HG02885 (cell line): ENCODE measurements at regions not wholly inside any gene's neighbourhood (a gene's known extent, or its start where the extent isn't known, plus 50 kb on each side); places are given as distances from the start of the nearest gene placed in this dataset.

Experiments used
- ATAC-seq: cut with Tn5 transposase; IDR thresholded peaks from one replicate; pipeline ENCODE4 v1.9.1; 2021; ENCODE audit warnings: mild to moderate bottlenecking; ENCODE audit not compliant: unreplicated experiment, poor library complexity

DNA sequence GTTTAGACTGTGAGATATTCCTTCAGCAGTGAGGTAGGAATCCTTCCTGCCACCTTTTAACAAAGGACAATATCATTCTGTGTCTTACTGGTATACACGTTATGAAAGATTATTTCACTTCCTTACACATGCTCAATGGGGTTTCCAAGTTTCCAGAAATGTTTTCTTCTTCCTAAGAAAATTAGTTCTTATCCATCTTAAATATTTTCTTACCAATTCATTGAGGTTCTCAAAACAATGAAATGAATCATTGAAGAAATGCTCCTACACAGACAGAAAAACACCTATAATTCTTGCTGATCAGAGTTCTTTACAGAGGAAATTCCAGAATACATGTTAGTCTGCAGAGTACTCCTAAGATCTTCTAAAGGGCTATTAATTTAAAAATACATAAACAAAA is 51.4 kb upstream of the SEC61G start:
- no peak for ATAC-seq

DNA sequence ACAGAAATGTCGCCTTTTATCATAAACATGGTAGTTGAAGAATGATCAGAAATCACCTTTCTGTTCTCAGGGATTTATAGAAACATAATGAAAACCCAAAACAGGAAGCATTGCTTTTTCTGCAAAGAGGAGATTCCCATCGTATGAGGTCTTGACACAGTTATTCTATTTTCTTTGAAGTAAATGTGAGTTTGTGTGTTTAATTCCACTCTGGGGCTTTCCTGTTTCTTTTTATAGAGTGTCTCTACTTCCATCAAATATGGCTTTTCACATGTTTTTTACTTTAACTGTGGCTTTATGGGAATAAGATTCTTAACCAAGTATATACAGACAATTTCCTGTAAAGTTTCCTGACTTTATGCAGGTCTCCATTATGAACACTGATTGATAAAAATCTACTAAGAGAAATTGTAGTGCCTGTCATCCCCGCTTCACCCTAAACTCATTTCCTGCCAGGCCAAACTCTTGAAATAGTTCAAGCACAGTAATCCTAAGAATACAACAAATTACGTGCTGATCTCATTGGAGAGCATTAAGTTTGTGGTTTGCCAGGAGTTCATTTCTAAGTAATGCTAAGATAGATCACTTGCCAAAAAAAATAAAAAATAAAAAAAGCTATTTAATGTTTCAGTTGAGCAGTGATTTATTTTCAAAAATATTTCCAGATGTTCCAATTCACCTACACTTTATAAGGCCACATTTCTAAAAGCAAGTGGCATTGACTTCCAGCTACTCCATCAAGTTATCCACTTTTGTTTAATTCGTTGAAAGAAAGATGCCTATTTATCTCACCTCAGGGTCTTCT is 52.2 kb upstream of the SEC61G start:
- no peak for ATAC-seq

DNA sequence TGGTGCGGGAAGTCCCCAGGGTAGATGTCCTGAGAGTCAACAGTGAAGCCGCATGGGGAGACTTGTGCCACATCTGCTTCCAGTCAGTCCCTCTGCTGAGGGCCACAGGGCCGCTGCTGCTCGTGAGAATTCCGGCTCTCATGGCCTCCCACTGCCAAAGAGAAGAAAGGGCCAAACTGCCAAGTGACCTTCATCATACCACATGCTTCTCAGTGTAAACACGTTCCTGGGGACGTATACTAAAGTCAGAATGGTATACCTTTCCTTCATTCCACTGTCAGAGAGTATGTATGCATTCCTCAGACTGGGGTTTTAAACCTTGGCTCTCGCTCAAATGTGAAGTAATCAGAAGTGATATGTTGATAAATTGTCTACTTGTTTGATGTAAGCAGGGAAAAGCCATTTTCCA is 52.8 kb upstream of the SEC61G start:
- ATAC-seq, result no peak

DNA sequence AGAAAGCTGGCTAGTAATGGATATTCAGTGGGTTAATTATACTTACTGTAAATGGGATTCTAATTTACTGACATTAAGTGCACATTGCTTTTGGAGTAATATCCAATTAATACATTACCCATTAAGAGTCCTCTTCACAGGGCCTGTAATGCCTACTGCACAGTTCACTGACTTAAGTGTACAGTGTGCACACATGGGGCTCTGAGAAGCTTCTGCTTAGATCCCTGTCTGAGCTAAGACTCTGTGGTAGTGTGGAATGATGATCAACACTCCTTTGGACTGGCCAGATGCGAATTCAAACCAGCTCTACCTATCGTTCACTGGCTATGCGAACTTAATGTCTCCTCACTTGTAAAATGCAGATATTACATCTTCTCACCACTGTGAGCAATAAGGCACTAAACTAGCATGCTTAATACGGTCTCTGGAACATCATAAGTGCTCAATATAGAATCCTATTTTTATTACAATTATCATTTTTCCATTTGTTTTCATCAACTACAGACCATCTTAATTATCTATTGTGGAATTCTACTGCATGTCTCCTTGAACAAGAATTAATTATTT is 53.8 kb upstream of the SEC61G start:
- no peak for ATAC-seq

DNA sequence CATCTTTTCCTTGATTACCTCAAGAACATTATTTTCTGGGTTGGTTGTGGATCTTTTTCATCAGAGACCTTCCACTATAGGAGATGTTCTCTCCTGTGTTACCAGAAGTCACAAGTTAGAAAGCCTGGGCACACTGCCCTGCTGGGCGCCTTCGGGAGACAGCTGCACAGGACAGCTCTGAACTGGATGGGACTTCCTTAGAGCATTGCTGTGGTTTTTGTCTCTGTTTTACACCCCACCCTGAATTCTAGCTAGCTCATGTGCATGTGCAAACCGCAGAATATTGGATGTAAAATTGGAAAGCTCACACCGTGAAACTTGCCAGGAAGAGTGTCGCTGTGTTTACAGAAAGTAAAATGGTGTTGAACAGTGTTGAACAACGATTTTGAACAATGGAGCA is 54.4 kb upstream of the SEC61G start:
- no peak for ATAC-seq

DNA sequence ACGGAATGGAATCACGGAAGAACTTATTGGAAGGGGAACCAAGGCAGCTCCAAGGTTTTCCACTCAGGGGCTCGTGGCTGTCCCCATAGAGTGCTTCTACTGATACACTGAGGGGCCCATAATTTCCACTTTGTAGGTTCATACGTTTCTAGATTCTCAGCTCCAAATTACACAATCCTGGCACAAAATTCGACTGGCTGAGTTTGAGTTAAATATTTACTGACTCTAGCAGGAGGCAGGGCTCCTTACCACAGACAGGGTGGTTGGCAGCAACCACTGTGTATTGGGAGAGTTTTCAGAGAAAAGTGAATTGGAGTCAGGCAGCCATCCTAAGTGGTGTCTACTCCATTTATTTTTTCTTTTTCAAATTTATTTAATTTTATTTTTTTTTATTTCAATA is 55.4 kb upstream of the SEC61G start:
- no peak for ATAC-seq

DNA sequence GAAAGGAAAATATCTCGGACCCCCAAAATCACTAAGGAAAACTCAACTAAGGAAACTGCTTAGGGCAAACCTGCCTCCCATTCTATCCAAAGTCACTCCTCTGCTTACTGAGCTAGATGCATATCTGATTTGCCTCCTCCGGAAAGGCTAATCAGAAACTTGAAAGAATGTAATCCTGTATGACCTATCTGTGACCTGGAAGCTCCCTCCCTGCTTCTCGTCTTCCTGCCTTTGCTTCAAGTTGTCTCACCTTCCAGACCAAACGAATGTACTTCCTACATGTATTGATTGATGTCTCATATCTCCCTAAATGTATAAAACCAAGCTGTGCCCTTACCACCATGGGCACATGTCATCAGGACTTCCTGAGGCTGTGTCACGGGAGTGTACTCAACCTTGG is 58.1 kb upstream of the SEC61G start:
- ATAC-seq, result no peak

DNA sequence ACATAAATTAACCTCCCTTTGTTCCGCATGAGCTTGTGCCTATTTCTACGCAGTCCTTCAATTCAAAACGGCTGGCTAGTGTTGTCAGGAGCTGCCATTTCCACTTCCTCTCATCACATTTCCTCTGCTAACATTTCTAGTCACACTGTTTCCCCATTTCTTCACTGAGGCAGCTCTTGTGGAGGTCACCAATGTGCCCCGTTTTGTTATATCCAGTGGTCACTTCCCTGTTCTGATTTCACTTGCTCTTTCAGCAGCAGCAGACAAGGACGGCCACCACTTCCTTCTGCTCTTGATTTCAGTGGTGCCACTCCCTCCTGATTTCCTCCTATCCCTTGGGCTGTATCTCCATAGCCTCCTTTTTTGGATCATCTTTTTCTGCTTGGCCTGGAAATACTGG is 64.8 kb upstream of the SEC61G start:
- no peak for ATAC-seq

DNA sequence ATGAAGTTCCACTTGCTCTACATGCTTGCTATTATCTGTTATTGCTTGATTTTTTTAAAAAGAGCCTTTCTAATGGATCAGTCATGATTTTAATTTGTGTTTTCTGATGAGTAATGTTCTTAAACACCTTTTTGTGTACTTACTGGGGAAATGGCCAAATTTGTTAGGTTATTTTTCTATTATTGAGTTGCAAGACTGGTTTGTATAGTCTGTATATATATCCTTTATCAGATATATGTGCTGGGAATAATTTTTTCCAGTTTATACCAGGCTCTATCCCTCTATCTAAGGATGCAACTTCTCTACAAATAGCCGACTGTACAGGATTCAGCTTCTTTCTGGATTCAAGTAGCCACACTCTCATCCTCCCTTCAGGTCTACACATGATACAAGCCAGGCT is 65.6 kb upstream of the SEC61G start:
- ATAC-seq, result no peak

DNA sequence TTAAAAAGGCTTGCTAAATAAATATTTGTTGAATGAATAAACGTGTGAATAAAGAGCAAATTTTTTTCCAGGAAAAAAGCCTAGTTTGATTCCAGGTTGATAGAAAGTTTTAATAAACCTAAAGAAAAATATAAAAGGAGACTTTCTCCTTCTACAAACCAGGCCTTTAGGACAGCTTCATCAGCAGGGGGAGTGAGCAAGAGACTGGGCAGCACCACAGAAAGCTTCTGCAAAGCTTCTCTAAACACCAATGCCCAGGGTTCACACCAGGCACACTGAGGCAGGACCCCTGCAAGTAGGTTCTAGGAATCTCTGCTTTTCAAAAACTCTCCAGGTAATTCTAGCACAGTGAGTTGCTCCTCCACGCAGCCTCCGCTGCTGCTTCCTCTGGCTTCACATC is 66.4 kb upstream of the SEC61G start:
- no peak for ATAC-seq

DNA sequence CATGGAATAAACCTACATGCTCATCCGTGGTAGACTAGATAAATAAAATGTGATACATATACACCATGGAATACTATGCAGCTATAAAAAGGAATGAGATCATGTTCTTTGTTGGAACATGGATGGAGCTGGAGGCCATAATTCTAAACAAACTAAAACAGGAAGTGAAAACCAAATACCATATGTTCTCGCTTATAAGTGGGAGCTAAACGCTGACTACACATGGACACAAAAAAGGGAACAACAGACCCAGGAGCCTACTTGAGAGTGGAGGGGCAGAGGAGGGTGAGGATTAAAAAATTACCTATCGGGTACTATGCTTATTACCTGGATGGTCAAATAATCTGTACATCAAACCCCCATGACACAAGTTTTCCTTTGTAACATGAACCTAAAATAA is 68.7 kb upstream of the SEC61G start:
- ATAC-seq, result no peak

DNA sequence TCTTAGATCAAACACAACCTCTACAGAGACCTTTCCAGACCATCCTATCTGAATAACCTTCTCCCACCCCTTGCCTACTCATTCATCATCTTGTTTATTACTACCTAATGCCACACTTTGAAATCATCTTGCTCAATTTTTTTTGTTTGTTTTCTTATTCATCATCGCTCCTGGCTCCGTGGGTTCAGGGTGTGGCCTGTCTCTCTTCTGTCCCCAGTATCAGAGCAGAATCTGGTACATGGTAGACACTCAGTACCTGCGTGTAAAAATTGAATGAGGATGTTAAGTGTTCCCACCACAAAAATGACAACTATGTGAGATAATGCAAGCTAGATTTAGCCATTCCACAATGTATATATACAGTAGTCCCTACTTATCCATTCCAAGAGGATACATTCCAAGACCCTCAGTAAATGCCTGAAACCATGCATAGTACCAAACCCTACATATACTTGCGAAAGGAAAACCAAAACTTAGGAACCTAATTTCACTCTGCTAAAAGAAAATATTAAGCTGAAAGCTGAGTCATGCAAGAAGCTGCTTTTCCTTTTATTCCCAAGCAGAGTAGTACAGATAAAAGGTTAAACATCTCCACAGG is 72.1 kb upstream of the SEC61G start:
- ATAC-seq, result no peak

DNA sequence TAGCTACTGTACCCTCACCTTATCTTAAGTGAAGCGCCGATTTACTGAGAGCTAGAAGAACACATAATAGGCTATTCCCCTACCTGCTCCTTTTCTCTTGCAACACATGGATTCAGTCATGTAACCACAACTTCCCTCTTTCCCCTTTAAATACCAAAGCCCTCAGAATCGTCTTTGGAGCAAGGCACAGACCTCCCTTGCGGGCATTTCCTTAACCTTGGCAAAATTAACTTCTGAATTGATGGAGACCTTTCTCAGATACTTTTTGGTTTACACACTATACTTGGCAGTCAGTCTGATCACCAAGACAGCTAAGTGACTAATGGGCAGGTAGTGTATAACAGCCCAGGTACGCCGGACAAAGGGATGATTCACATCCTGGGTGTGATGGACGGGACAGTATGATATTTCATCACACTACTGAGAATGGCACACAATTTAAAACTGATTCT is 72.7 kb upstream of the SEC61G start:
- ATAC-seq, result no peak

DNA sequence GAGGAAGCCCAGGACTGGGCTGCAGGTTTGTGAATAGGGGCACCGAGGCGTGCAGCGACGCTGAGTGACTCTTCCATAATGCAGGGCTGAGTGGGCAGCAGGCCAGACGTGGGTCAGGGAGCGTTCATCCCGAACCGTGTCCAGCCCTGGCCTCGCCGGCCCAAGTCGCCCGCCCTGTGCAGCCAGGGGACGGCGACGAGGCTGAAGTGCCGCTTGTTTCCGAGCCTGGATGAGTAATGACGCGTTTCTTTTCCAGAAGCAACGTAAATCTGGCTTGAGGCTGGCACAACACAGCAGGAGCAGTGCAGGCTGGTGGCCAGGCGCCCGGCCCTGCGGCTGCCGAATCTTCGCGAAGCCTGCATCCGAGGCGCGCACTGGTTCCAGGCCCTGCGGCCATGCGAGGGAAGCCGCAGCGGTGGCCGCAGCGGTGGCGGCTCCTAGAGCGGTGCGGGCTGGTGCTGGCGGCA is 74.0 kb upstream of the SEC61G start:
- no peak for ATAC-seq

DNA sequence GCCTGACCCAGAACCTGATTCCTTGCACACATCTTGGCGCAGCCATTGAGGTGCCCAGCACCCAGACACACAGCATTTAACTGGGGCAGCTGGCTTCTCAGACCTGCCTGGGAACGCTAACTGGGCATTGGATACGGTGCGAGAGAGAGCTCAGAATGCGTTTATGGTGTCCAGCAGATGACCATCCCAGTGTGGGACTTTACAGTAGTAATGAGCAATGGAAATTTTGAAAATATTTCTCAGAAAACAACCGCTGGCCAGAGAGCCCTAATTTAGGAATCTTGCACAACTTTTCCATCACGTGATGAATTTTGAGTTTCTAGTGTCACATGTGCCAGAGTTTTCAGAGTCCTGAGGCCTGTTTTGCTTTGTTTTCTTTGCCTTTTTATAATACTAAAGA is 78.2 kb upstream of the SEC61G start:
- no peak for ATAC-seq

DNA sequence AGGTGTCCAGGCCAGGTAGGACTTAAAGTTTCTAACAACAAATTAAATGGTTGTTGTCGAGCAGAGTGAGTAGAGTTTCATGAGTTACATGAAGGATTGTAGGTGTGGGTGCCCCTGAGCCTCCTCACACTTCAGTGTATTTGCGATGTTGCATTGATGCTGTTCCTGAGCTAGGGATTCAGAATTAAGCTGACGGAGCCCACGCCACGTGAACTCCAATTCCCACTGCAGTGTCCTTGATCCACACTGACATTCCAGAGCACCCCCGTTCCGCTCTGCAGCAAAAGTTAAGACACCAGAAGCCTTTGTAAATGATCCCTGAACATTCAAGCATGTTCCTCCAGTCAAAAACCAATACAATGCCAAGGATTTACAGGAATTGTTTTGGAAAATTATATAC is 78.8 kb upstream of the SEC61G start:
- no peak for ATAC-seq

DNA sequence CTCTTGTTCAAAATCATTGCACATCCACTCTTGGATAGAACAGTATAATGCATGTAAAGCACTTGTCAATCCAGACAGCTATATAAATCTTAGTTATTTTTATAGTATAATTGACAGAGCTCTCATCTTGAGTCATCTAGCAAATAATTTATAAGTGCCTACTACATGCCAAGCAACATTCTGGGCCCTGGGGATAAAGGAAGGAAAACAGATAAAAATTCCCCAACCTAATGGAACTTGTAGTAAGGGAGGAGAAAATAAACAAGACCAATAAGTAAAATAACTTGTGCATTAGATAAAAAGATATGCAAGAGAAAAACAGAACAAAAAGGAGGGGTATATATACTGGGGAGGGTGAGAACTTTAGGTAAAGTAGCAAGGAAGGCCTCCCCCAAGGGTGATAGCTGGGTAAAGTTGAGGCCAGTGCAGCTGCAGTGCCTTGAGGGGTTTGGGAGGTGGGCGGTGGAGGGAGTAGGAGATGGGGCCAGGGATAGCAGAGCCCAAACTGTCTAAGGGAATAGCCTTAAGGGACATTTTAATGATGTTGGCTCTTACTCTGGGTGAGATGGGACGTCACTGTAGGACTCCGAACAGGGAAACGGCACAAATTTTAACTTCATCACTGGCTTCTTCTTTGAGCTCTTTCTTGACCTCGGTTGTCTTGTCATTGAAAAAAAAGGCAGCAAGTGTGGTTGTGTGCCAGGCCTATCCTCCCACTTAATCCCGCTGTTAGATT is 79.3 kb upstream of the SEC61G start:
- no peak for ATAC-seq

DNA sequence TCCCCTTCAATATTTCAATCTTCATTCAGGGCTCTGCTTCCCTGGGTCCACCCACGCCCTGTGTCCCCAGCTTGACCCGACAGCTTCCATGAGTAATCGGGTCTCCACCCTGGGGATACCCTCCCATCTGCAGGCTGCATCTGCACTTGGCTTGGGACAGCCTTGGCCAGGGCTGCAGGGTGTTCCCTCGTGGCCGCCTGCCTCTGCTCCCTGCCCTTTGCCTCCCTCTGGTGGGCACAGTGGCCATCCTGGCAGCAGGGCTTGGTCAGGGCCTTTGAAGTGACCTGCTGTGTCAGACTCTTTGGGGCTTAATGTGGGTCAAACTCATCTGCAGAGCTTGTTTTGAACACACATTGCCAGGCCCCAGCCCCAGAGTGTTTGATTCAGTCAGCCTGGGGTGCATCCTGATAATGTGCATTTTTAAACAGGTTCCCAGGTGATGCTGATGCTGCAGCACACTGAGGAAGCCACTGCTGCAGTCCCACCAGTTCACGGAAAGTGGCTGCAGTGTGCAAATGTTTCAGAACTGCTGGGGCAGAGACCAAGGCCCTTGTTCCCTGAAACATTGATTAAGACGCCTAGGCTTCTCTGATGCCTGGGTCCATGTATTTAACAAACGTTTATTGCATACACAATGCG is 80.7 kb upstream of the SEC61G start:
- ATAC-seq, result peak; percentile 42

DNA sequence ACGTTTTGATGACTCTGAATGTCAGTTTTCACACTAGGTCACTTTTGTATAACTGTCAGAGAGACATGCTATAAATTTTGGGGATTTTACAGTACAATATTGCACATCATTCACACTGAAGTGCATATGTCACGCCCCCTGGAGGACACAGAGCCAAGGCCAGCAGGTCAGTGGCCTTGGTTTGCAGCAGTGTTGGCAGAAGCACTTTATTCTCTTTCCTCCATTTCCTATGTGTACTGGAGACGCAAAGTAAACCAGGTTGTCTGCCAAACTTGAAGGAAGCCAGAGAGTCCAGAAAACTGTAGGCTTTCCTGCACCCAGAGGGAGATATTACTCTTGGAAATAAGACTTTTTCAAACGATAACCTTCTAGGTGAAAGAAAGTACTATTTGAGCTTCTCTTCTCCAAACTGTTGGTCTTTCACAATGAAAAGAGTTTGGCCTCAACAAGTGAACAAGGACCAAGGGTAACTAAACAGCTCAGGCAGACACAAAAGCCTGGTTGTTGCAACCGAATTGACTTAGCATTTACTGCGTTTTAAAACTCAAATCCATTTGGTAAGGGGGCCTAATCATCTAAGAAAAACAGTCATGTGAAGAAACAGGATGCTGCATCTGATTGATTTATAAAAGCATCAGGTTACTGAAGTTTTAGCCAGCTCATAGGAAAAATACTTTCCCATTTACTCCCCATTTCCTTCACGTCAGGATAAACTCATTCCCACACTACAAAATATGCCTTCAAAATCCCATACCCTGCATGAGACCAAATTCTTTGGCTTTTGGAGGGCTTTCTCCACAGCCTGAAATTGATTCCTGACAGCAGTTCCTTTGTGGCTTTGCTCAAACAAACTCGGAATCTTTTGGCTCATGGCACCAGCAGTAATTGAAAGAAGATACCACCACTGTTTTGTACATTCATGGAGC is 83.0 kb upstream of the SEC61G start:
- no peak for ATAC-seq
